GM18511 (cell line): ENCODE measurements at regions not wholly inside any gene's neighbourhood (a gene's known extent, or its start where the extent isn't known, plus 50 kb on each side); places are given as distances from the start of the nearest gene placed in this dataset.

Experiments used
- ATAC-seq: cut with Tn5 transposase; IDR thresholded peaks from one replicate; pipeline ENCODE4 v1.9.1; 2021; ENCODE audit warnings: mild to moderate bottlenecking, moderate library complexity; ENCODE audit not compliant: unreplicated experiment

DNA sequence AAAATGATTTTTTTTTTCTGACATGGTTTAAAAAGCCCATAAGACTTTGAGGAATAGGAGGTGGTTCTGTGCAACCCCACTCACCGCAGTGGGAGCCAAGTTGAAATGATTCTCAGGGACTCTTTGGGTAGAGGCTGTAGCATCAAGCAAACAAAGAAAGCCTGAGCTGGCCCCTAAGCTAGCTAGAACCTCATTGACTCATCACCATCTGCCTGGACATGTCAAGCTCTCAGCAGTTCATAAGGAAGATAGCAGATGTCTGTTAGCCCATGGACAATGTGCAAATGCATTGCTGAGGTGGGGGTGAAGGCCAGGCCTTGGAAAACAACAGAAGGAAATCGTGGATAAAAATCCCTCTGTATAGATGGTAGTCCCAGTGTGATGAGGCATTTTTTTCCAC is 234.8 kb downstream of the NR2F2 start:
- no peak for ATAC-seq

DNA sequence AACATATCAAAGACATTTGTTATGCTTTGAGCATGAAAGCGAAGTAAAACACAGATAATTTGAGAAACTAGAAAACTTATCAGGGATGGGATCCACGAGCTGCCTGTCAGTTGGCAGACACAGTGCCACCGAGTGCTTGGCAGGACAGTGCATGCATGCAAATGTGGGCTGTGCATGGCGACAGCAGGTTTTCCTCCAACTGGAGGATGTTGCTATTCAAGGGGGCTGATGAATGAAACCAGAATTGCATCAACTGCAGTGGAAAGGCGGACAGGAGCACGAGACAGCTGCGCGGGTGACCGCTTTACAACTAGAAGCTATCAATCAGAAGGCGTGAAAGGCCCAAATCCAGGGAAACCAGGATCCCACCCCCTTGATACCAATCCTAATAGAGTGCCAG is 244.3 kb downstream of the NR2F2 start:
- no peak for ATAC-seq

GRCh38 chr15:96576596-96576995 is 246.1 kb downstream of the NR2F2 start:
- ATAC-seq, result no peak

DNA sequence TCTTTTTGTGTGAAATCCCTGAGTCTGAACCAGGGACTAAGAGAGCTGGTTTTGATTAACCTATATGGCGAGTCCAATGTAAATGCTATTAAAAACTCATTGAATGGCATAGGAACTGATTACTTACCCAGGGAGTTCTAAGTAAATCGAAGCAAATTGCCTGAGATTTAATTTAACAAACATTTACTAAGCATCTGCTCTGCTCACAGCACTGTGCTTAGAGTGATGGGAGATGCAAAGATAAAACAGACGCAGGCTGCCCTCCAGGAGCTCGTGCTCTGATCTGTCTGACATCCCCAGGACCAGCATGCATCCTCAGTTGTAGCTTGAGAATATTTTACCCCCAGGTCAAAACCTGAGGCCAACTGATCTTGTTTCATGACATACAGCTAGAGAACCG is 247.9 kb downstream of the NR2F2 start:
- ATAC-seq, result no peak

GRCh38 chr15:96581371-96581770 is 250.9 kb downstream of the NR2F2 start:
- no peak for ATAC-seq

GRCh38 chr15:96582473-96582872 is 252.0 kb downstream of the NR2F2 start:
- no peak for ATAC-seq

DNA sequence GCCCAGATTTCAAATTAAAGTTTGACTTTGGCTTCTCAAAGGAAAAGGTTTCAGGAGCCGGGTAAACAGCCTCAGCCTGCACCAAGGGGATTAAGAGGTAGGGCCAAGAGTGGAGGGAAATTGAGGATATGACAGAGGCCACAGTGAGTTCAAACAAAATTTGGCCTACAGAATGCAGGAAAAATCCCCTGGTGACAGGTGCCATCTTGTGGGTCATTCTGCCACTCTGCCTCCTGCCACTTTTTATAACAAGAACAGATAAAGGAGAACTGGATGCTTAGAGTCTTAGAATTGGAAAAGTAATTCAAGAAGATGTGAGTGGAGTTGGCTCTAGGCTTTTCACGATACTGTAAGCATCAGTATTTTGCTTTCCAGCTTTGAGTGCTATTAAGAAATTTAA is 253.2 kb downstream of the NR2F2 start:
- ATAC-seq, result no peak

DNA sequence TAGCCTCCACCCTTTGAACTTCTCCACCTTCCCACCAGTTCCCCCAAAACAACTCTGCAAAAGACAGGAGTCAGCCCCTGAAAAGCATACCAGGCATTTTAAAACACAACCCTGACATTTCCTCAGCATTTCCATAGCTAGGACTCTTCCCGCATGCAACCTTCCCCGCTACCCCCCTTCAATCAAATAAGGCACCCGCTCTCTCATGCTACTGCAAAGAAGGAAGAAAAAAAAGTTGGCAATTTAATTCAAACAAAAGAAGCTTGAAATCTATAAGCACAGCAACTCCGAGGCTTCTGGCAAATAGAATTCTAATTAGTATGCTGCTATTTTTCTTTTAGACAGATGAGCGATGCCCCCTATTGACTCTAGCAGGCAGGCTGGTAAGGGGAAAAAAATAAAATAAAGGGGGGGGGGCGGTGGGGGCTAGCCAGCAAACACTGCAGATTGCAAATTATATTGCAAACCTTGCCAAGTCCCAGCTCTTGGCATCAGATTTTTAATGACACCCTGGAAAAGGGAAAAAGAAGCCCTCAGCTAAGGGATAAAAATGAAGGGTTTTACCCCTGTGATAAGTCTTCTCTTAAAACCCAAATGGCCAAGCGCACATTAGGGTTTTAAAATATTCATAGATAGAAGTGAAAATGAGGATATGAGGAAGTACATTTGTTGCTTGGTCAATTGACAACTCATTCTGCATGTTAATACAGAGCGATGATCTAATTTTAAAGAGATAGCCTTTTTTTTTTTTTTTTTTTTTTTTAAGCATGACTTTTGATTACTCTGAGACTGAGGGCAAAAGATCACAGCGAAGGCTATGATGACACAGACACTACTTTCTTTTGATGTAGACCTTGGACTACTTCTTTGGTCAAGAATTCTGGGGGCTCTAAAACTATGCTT is 255.2 kb downstream of the NR2F2 start:
- ATAC-seq, result no peak

- no peak for ATAC-seq
Observed at GRCh38 chr15:96586901-96587300, 256.4 kb downstream of the NR2F2 start.

DNA sequence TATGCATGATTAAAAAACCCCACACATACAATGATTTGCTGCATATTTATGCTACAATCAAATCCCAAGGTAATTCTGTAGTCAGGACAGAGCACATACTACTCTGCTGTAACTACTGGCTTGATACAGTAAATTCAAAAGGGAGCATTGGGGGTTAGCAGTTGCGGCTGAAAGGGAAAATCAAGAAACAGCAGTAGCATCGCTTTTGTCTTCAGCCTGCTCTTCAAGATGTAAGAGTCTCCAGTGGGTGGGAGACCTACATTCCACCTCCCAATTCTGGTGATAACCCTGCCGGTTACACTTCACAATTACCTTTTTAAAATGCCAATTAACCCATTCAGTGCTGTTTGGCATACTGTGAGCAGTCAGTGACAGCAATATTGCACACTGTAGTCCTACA is 259.4 kb downstream of the NR2F2 start:
- no peak for ATAC-seq

GRCh38 chr15:96593735-96594134 is 263.2 kb downstream of the NR2F2 start:
- no peak for ATAC-seq

DNA sequence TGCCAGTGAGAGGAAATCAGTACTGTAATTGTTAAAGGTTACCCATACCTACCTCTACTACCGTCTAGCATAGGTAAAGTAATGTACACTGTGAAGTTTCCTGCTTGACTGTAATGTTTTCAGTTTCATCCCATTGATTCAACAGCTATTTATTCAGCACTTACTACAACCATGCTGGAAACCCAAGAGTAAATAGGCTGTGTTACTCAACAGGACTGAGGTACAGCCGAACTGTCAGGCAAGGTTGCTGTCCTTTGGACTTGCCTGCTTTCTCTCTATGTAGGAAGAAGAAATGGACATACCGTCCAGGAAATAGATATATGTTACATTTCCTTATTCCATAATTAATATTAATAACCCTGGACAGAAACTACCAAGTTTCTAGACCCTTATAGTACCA is 265.5 kb downstream of the NR2F2 start:
- no peak for ATAC-seq

DNA sequence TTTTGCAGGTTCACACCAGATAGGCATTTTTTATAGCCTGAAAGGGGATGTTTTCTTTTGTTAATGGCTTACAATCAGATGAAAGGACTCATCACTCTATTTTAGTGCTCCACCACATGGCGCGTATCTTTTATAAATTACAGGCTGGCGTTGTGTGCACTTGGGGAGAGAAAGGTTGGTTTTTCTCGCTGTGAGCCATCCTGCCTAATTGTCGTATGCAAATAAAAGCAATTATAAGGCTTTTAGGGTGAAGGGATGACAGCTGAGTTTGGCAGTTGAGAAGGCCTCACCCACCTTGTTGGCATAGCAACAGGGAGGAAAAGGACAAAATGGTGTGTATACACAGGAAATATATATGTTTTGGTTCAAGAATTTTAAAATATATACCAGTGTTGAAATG is 268.0 kb downstream of the NR2F2 start:
- ATAC-seq, result no peak

- ATAC-seq, result no peak
Observed at GRCh38 chr15:96599268-96599667, 268.8 kb downstream of the NR2F2 start.

DNA sequence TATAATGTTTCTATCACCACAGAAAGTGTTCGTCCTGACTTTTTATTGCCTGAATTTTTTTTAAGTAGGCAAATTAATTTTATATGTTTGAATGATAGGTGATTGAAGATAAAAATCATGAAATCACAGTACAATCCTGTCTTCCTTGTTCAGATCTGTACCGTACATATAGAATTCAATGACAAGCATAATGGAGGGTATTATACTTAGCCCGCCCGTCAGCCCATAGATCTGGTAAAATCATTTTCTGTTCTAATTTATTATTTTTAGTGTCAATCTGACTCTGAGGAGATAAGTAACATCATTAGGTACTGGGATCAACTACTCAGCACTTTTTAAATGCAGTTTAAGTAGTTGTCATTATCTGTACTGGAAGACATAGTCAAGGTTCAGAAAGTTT is 269.9 kb downstream of the NR2F2 start:
- ATAC-seq, result no peak

GRCh38 chr15:96606617-96607016 is 276.1 kb downstream of the NR2F2 start:
- ATAC-seq, result no peak

GRCh38 chr15:96610757-96611156 is 280.3 kb downstream of the NR2F2 start:
- no peak for ATAC-seq

DNA sequence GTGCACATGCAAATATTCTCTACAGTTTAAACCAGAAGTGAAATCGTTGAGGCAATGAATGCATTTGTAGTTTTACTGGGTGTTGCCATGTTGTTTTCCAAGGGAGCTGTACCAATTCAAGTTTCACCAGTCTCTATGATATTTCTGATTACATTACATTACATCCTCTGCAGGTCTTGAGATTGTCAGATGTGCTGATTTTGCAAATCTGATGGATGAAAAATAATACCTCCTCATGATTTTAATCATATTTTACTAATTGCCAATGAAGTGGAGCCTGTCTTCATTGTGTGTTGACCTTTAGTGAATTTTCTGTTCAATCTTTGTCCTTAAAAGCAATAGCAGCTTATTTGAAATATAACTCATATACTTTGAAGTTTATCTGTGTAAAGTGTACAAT is 282.4 kb downstream of the NR2F2 start:
- ATAC-seq, result no peak

- no peak for ATAC-seq
Observed at GRCh38 chr15:96619174-96619573, 288.7 kb downstream of the NR2F2 start.

DNA sequence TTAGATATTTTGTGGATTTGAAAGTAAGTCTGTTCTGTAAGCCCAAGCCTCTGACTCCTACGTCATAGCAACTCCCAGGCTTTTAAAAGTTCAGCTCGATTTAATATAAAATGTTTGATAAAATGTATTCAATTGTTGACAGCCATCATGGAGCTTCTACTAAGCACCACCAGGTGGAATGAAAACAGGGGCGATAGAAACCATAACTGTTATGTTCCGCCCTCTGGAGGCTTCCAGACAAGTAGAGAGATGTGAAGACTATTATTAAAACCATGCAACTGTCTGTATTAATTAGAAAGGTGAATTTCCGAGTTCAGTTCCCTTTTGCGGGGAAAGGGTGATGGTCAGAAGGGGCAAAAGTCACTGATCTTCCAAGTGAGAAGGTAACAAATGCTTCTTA is 292.2 kb downstream of the NR2F2 start:
- ATAC-seq, result no peak

- no peak for ATAC-seq
Observed at GRCh38 chr15:96625256-96625655, 294.8 kb downstream of the NR2F2 start.

DNA sequence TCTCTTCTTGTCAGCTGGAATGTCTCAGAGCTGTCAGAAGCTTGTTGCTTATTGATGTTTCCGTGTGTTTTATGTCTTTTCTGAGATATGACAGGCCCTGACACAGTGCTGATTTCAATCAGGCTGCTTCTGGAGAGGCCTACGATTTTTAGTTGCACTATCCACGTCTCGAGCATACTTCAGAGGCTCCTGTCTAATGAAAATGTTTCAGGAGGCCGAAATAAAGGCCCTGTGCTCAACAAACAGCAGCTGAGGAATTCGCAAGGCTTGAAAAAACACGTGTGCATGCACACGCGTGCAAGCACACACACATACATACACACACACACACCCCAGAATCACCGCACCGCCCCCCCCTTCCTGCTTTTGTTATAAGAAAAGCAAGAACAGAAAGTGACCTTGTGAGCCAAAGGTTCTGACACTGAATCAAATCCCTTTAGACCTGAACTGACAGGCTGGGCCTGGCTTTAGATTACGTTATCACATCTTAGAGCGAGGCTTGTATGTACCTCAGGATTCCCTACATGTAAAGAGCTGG is 296.6 kb downstream of the NR2F2 start:
- ATAC-seq, result no peak

- no peak for ATAC-seq
Observed at GRCh38 chr15:96629511-96629910, 299.0 kb downstream of the NR2F2 start.
